ENCODE measurements at regions not wholly inside any gene's neighbourhood (a gene's known extent, or its start where the extent isn't known, plus 50 kb on each side); places are given as distances from the start of the nearest gene placed in this dataset.

DNA sequence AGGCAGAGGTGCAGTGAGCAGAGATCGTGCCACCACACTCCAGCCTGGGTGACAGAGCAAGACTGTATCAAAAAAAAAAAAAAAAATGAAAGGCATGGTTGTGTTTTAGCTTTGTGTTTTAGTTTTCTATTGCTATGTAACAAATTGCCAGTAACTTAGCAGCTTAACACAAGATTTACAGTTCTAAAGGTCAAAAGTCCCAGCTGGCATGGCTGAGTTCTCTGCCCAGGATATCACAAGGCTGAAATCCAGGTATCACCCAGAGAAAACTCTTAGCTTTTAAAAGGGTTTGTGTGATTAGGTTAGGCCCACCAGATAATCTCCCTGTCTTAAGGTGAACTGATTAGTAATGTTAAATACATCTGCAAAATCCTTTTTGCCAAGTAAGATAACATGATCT is 107.7 kb upstream of the YPEL5 start:
- in situ Hi-C loops (cut with HindIII; ENCODE audit: low pct_unique_long_range_greater_than_20kb, low sequenced_read_pairs) (no loop called here), intact Hi-C loops (cut with micrococcal nuclease; ENCODE audit: unreplicated experiment) (no loop called here)
- Histone ChIP-seq H3K4me1 (ENCODE audit: control insufficient read depth, insufficient read depth, low read length) (no peaks in the 10 kb centered on the region), H3K27ac (ENCODE audit: low read length) (no peak overlapping the region), H3K9me3 (ENCODE audit: control insufficient read depth, insufficient read depth, low read depth, low read length) (no peaks in the 10 kb centered on the region), H3K36me3 (ENCODE audit: control insufficient read depth, insufficient read depth, low read length) (no peaks in the 10 kb centered on the region), H3K4me3 (ENCODE audit: low read depth in 2 of 2, low read length in 2 of 2) (no peak overlapping the region), H3K27me3 (ENCODE audit: control insufficient read depth, insufficient read depth, low read length) (peaks cover 4% of the 10 kb centered on the region; the same call in 1 of the 2 replicates)
- no peak for ATAC-seq
- POLR2A ChIA-PET: no interaction called here
- DNase-seq (ENCODE audit: low read depth, low spot score): no peak
- CTCF ChIA-PET: no interaction called here
- BruUV-seq (replicated peaks): no TSS peak
- TF ChIP-seq, protein P1, sequence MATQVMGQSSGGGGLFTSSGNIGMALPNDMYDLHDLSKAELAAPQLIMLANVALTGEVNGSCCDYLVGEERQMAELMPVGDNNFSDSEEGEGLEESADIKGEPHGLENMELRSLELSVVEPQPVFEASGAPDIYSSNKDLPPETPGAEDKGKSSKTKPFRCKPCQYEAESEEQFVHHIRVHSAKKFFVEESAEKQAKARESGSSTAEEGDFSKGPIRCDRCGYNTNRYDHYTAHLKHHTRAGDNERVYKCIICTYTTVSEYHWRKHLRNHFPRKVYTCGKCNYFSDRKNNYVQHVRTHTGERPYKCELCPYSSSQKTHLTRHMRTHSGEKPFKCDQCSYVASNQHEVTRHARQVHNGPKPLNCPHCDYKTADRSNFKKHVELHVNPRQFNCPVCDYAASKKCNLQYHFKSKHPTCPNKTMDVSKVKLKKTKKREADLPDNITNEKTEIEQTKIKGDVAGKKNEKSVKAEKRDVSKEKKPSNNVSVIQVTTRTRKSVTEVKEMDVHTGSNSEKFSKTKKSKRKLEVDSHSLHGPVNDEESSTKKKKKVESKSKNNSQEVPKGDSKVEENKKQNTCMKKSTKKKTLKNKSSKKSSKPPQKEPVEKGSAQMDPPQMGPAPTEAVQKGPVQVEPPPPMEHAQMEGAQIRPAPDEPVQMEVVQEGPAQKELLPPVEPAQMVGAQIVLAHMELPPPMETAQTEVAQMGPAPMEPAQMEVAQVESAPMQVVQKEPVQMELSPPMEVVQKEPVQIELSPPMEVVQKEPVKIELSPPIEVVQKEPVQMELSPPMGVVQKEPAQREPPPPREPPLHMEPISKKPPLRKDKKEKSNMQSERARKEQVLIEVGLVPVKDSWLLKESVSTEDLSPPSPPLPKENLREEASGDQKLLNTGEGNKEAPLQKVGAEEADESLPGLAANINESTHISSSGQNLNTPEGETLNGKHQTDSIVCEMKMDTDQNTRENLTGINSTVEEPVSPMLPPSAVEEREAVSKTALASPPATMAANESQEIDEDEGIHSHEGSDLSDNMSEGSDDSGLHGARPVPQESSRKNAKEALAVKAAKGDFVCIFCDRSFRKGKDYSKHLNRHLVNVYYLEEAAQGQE (IDR thresholded peaks at IDR 0.05; ENCODE audit: insufficient read depth in 1 of 2, low read depth in 2 of 2, low read length in 1 of 2): no peak
- TF ChIP-seq POLR2AphosphoS5 (IDR thresholded peaks at IDR 0.05; ENCODE audit: low read depth, low read length) (no peak), TCF7L2 (IDR thresholded peaks at IDR 0.05; ENCODE audit: low read depth, low read length) (no peak), SIN3A (IDR thresholded peaks at IDR 0.05; ENCODE audit: borderline replicate concordance, insufficient read depth, low read depth, low read length) (no peak)
- TF ChIP-seq, protein P2, sequence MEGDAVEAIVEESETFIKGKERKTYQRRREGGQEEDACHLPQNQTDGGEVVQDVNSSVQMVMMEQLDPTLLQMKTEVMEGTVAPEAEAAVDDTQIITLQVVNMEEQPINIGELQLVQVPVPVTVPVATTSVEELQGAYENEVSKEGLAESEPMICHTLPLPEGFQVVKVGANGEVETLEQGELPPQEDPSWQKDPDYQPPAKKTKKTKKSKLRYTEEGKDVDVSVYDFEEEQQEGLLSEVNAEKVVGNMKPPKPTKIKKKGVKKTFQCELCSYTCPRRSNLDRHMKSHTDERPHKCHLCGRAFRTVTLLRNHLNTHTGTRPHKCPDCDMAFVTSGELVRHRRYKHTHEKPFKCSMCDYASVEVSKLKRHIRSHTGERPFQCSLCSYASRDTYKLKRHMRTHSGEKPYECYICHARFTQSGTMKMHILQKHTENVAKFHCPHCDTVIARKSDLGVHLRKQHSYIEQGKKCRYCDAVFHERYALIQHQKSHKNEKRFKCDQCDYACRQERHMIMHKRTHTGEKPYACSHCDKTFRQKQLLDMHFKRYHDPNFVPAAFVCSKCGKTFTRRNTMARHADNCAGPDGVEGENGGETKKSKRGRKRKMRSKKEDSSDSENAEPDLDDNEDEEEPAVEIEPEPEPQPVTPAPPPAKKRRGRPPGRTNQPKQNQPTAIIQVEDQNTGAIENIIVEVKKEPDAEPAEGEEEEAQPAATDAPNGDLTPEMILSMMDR (IDR thresholded peaks at IDR 0.05): no peak

DNA sequence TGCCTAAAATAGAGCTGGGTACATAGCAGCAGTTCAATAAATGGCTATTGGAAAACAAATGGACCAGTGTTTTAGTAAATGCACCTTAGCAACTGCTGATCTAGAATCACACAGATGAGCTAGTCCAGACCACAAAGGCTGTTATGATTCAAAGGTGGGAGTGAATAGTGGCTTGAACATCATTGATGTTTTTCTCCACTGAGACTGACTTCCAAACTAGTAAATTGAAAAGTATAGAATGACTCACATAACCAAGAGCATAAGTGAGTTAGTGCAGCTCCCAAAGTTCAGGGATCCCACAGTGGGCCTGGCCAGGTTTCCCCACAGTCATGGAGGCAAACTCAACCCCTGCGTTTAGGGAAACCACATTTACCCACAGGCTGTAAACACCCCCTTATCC is 106.7 kb upstream of the YPEL5 start:
- ChIA-PET CTCF (no interaction called here), POLR2A (no interaction called here)
- Histone ChIP-seq H3K9me3 (ENCODE audit: control insufficient read depth, insufficient read depth, low read depth, low read length) (no peaks in the 10 kb centered on the region), H3K27ac (ENCODE audit: low read length) (no peak overlapping the region), H3K36me3 (ENCODE audit: control insufficient read depth, insufficient read depth, low read length) (no peaks in the 10 kb centered on the region), H3K4me3 (ENCODE audit: low read depth in 2 of 2, low read length in 2 of 2) (no peak overlapping the region), H3K4me1 (ENCODE audit: control insufficient read depth, insufficient read depth, low read length) (no peaks in the 10 kb centered on the region), H3K27me3 (ENCODE audit: control insufficient read depth, insufficient read depth, low read length) (peaks cover 9% of the 10 kb centered on the region)
- DNase-seq (ENCODE audit: low read depth, low spot score): no peak
- intact Hi-C loops (cut with micrococcal nuclease; ENCODE audit: unreplicated experiment) (no loop called here), in situ Hi-C loops (cut with HindIII; ENCODE audit: low pct_unique_long_range_greater_than_20kb, low sequenced_read_pairs) (no loop called here)
- TF ChIP-seq, protein P1 (IDR thresholded peaks at IDR 0.05; ENCODE audit: insufficient read depth in 1 of 2, low read depth in 2 of 2, low read length in 1 of 2): no peak
- TF ChIP-seq SIN3A (IDR thresholded peaks at IDR 0.05; ENCODE audit: borderline replicate concordance, insufficient read depth, low read depth, low read length): no peak
- no peak for TF ChIP-seq TCF7L2 (IDR thresholded peaks at IDR 0.05; ENCODE audit: low read depth, low read length)
- TF ChIP-seq, protein P2 (IDR thresholded peaks at IDR 0.05): no peak
- TF ChIP-seq POLR2AphosphoS5 (IDR thresholded peaks at IDR 0.05; ENCODE audit: low read depth, low read length): no peak
- no peak for ATAC-seq
- BruUV-seq (replicated peaks): no TSS peak

All from Panc1 (cell line).